ENCODE measurements at regions not wholly inside any gene's neighbourhood (a gene's known extent, or its start where the extent isn't known, plus 50 kb on each side); places are given as distances from the start of the nearest gene placed in this dataset.

GRCh38 chr5:99305045-99305580, 376.3 kb upstream of the CHD1 start:
- TF ChIP-seq, protein P1, sequence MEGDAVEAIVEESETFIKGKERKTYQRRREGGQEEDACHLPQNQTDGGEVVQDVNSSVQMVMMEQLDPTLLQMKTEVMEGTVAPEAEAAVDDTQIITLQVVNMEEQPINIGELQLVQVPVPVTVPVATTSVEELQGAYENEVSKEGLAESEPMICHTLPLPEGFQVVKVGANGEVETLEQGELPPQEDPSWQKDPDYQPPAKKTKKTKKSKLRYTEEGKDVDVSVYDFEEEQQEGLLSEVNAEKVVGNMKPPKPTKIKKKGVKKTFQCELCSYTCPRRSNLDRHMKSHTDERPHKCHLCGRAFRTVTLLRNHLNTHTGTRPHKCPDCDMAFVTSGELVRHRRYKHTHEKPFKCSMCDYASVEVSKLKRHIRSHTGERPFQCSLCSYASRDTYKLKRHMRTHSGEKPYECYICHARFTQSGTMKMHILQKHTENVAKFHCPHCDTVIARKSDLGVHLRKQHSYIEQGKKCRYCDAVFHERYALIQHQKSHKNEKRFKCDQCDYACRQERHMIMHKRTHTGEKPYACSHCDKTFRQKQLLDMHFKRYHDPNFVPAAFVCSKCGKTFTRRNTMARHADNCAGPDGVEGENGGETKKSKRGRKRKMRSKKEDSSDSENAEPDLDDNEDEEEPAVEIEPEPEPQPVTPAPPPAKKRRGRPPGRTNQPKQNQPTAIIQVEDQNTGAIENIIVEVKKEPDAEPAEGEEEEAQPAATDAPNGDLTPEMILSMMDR (IDR thresholded peaks at IDR 0.05; ENCODE audit: insufficient read depth, low read length, poor library complexity, severe bottlenecking), result no peak
- no peak for DNase-seq (ENCODE audit: extremely low read depth, insufficient read length)
- H3K36me3 ChIP-seq (ENCODE audit: control insufficient read depth, insufficient read depth, low read length), result no peaks in the 10 kb centered on the region

GRCh38 chr5:99285606-99286005, 356.8 kb upstream of the CHD1 start:
- no peaks in the 10 kb centered on the region for H3K36me3 ChIP-seq (ENCODE audit: control insufficient read depth, insufficient read depth, low read length)
- H3K4me3 ChIP-seq (replicated peaks; ENCODE audit: low read depth, low read length), result no peak overlapping the region
- no peak for DNase-seq (ENCODE audit: extremely low read depth, insufficient read length)
- TF ChIP-seq, protein P1 (IDR thresholded peaks at IDR 0.05; ENCODE audit: insufficient read depth, low read length, poor library complexity, severe bottlenecking), result no peak
- no peaks in the 10 kb centered on the region for H3K27me3 ChIP-seq (replicated peaks; ENCODE audit: control insufficient read depth, insufficient read depth, low read length)

More at GRCh38 chr5:99305045-99305580, 376.3 kb upstream of the CHD1 start:
- no peak overlapping the region for H3K4me3 ChIP-seq (replicated peaks; ENCODE audit: low read depth, low read length)
- no peaks in the 10 kb centered on the region for H3K27me3 ChIP-seq (replicated peaks; ENCODE audit: control insufficient read depth, insufficient read depth, low read length)

GRCh38 chr5:99275128-99275527, 346.3 kb upstream of the CHD1 start:
- DNase-seq (ENCODE audit: extremely low read depth, insufficient read length), result no peak
- H3K36me3 ChIP-seq (ENCODE audit: control insufficient read depth, insufficient read depth, low read length), result no peaks in the 10 kb centered on the region
- no peak overlapping the region for H3K4me3 ChIP-seq (replicated peaks; ENCODE audit: low read depth, low read length)
- no peaks in the 10 kb centered on the region for H3K27me3 ChIP-seq (replicated peaks; ENCODE audit: control insufficient read depth, insufficient read depth, low read length)
- TF ChIP-seq, protein P1 (IDR thresholded peaks at IDR 0.05; ENCODE audit: insufficient read depth, low read length, poor library complexity, severe bottlenecking), result no peak

DNA sequence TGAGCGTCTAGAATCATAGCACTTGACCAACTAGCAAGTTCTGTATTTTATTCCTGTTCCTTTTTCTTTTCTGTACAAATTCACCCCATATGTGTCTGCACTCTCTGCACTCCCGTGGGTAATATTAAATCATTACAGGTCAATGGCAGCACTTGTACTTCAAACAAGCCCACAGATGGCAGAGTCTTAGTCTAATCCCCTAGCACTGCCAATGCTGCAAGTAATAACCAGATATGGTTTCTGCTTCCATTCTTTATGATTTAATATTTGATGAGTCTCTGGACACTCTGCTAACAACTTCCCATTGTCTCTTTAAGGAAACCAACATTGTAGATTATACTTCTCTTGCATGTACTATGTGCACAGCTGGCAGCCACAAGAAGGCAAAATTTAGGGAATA, 343.8 kb upstream of the CHD1 start:
- no peak overlapping the region for H3K4me3 ChIP-seq (replicated peaks; ENCODE audit: low read depth, low read length)
- no peak for DNase-seq (ENCODE audit: extremely low read depth, insufficient read length)
- H3K27me3 ChIP-seq (replicated peaks; ENCODE audit: control insufficient read depth, insufficient read depth, low read length), result no peaks in the 10 kb centered on the region
- no peaks in the 10 kb centered on the region for H3K36me3 ChIP-seq (ENCODE audit: control insufficient read depth, insufficient read depth, low read length)
- TF ChIP-seq, protein P1 (IDR thresholded peaks at IDR 0.05; ENCODE audit: insufficient read depth, low read length, poor library complexity, severe bottlenecking), result no peak

- Histone ChIP-seq H3K4me3 (replicated peaks; ENCODE audit: low read depth, low read length) (no peak overlapping the region), H3K36me3 (ENCODE audit: control insufficient read depth, insufficient read depth, low read length) (no peaks in the 10 kb centered on the region), H3K27me3 (replicated peaks; ENCODE audit: control insufficient read depth, insufficient read depth, low read length) (no peaks in the 10 kb centered on the region)
- no peak for DNase-seq (ENCODE audit: extremely low read depth, insufficient read length)
- TF ChIP-seq, protein P1 (IDR thresholded peaks at IDR 0.05; ENCODE audit: insufficient read depth, low read length, poor library complexity, severe bottlenecking), result no peak
Observed at GRCh38 chr5:99258819-99259218, 330.0 kb upstream of the CHD1 start.

GRCh38 chr5:99248066-99248465, 319.3 kb upstream of the CHD1 start:
- Histone ChIP-seq H3K27me3 (replicated peaks; ENCODE audit: control insufficient read depth, insufficient read depth, low read length) (no peaks in the 10 kb centered on the region), H3K4me3 (replicated peaks; ENCODE audit: low read depth, low read length) (no peak overlapping the region), H3K36me3 (ENCODE audit: control insufficient read depth, insufficient read depth, low read length) (no peaks in the 10 kb centered on the region)
- no peak for DNase-seq (ENCODE audit: extremely low read depth, insufficient read length)
- TF ChIP-seq, protein P1 (IDR thresholded peaks at IDR 0.05; ENCODE audit: insufficient read depth, low read length, poor library complexity, severe bottlenecking), result no peak

All from GM06990 (cell line).